ENCODE measurements at regions not wholly inside any gene's neighbourhood (a gene's known extent, or its start where the extent isn't known, plus 50 kb on each side); places are given as distances from the start of the nearest gene placed in this dataset.

DNA sequence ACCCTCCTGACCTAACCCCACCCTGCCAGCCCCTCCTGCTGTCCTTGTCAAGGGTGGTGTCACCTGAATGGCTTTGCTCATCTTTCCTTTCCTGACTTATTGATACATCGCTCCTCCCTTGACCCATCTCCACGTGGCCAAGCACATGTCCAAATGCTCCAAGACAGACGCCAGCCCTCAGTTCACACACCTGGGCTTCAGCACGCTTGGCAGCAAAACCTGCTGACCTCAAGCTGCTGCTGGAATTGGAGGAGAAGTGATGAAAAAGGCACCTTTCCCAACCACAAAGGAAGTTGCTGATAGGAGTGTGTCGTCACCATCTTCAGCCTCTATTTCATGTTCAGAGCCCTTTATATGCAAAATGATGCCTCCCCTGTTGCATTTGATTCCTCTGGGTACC lies 141.3 kb downstream of the TLE3 start:
- no peak for ATAC-seq (ENCODE audit: insufficient read depth, low read depth)
- Histone ChIP-seq H3K27me3 (ENCODE audit: insufficient read depth, low read length, poor library complexity) (no peaks in the 10 kb centered on the region), H3K9ac (ENCODE audit: low read depth, low read length) (no peak overlapping the region), H4K20me1 (ENCODE audit: insufficient read depth, low read length) (no peaks in the 10 kb centered on the region), H3K4me1 (ENCODE audit: insufficient read depth, low read length) (no peaks in the 10 kb centered on the region), H3K27ac (ENCODE audit: low read length) (no peak overlapping the region), H3K4me3 (ENCODE audit: low read depth in 1 of 2, low read length in 2 of 2) (no peak overlapping the region), H3K9me3 (ENCODE audit: insufficient read depth, low read length, severe bottlenecking) (no peaks in the 10 kb centered on the region), H3K36me3 (ENCODE audit: insufficient read depth, low read length) (no peaks in the 10 kb centered on the region), H3K79me2 (ENCODE audit: insufficient read depth, low read length) (no peaks in the 10 kb centered on the region), H3K4me2 (ENCODE audit: insufficient read depth, low read length) (no peak overlapping the region), H2AFZ (ENCODE audit: low read depth, low read length) (no peak overlapping the region)
- DNase-seq = no peak
- TF ChIP-seq, protein P1, sequence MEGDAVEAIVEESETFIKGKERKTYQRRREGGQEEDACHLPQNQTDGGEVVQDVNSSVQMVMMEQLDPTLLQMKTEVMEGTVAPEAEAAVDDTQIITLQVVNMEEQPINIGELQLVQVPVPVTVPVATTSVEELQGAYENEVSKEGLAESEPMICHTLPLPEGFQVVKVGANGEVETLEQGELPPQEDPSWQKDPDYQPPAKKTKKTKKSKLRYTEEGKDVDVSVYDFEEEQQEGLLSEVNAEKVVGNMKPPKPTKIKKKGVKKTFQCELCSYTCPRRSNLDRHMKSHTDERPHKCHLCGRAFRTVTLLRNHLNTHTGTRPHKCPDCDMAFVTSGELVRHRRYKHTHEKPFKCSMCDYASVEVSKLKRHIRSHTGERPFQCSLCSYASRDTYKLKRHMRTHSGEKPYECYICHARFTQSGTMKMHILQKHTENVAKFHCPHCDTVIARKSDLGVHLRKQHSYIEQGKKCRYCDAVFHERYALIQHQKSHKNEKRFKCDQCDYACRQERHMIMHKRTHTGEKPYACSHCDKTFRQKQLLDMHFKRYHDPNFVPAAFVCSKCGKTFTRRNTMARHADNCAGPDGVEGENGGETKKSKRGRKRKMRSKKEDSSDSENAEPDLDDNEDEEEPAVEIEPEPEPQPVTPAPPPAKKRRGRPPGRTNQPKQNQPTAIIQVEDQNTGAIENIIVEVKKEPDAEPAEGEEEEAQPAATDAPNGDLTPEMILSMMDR (IDR thresholded peaks at IDR 0.05; ENCODE audit: borderline replicate concordance, extremely low read depth, low read length, poor library complexity, severe bottlenecking) = no peak
- TF ChIP-seq EZH2 (IDR thresholded peaks at IDR 0.05; ENCODE audit: borderline replicate concordance, low read depth, low read length, severe bottlenecking) = no peak

DNA sequence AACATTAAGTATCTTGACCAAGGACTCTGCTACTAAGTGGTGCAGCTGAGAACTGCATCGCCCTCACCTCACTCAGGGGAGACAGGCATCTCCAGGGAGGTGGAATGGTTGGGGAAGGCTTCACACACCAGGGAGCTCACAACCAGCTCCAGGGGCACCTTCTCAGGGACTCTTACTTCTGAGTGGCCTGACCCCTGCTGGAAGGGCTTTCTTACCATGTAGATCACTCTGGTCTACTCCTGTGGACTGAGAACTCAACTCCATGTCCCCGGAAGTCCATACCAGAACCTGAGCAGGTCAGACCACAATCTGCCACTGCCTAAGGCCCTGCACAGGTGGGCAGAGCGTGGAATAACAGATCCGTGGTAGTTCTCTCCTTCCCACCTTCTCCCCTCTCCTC lies 140.5 kb downstream of the TLE3 start:
- no peak for DNase-seq
- ATAC-seq (ENCODE audit: insufficient read depth, low read depth) = no peak
- no peak overlapping the region for H3K4me2 ChIP-seq (ENCODE audit: insufficient read depth, low read length)
- no peak overlapping the region for H3K27ac ChIP-seq (ENCODE audit: low read length)
- no peaks in the 10 kb centered on the region for H4K20me1 ChIP-seq (ENCODE audit: insufficient read depth, low read length)
- H3K4me3 ChIP-seq (ENCODE audit: low read depth in 1 of 2, low read length in 2 of 2) = no peak overlapping the region
- no peak overlapping the region for H2AFZ ChIP-seq (ENCODE audit: low read depth, low read length)
- H3K79me2 ChIP-seq (ENCODE audit: insufficient read depth, low read length) = no peaks in the 10 kb centered on the region
- TF ChIP-seq, protein P1 (IDR thresholded peaks at IDR 0.05; ENCODE audit: borderline replicate concordance, extremely low read depth, low read length, poor library complexity, severe bottlenecking) = no peak
- no peaks in the 10 kb centered on the region for H3K36me3 ChIP-seq (ENCODE audit: insufficient read depth, low read length)
- no peak overlapping the region for H3K9ac ChIP-seq (ENCODE audit: low read depth, low read length)
- no peaks in the 10 kb centered on the region for H3K9me3 ChIP-seq (ENCODE audit: insufficient read depth, low read length, severe bottlenecking)
- H3K4me1 ChIP-seq (ENCODE audit: insufficient read depth, low read length) = no peaks in the 10 kb centered on the region
- H3K27me3 ChIP-seq (ENCODE audit: insufficient read depth, low read length, poor library complexity) = no peaks in the 10 kb centered on the region

DNA sequence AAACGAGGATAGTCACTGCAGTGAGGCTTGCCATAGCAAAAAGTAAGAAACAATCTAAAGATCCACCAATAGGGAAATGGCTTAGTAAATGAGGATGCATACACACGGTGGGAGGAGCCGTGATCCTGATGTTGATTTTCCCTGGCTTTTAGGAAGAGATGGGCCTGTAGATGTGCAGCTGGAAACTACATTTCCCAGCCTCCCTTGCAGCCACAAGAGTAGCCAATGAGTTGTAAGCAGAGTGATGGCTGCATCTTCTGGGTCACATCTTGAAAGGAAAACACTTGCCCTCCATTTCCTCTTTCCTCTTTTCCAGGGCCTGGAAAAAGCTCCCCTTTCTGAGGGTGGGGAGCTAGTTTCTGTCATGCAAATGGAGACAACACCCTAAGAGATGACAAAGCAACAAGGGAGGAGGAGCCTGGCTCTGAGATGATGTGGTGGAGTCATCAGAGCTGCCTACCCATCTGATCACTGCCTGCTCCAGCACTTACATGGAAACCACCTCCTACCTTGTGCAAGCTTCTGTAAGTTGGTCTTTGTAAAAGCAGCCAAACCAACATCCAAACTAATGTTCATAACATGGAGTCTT lies 139.1 kb downstream of the TLE3 start:
- H3K4me3 ChIP-seq (ENCODE audit: low read depth in 1 of 2, low read length in 2 of 2) = no peak overlapping the region
- no peaks in the 10 kb centered on the region for H3K27me3 ChIP-seq (ENCODE audit: insufficient read depth, low read length, poor library complexity)
- no peaks in the 10 kb centered on the region for H3K36me3 ChIP-seq (ENCODE audit: insufficient read depth, low read length)
- DNase-seq (no peak), ATAC-seq (ENCODE audit: insufficient read depth, low read depth) (no peak)
- H2AFZ ChIP-seq (ENCODE audit: low read depth, low read length) = no peak overlapping the region
- no peak overlapping the region for H3K9ac ChIP-seq (ENCODE audit: low read depth, low read length)
- H3K4me2 ChIP-seq (ENCODE audit: insufficient read depth, low read length) = no peak overlapping the region
- TF ChIP-seq, protein P1 (IDR thresholded peaks at IDR 0.05; ENCODE audit: borderline replicate concordance, extremely low read depth, low read length, poor library complexity, severe bottlenecking) = no peak
- no peak for TF ChIP-seq EZH2 (IDR thresholded peaks at IDR 0.05; ENCODE audit: borderline replicate concordance, low read depth, low read length, severe bottlenecking)
- H3K4me1 ChIP-seq (ENCODE audit: insufficient read depth, low read length) = no peaks in the 10 kb centered on the region
- H4K20me1 ChIP-seq (ENCODE audit: insufficient read depth, low read length) = no peaks in the 10 kb centered on the region
- H3K9me3 ChIP-seq (ENCODE audit: insufficient read depth, low read length, severe bottlenecking) = no peaks in the 10 kb centered on the region
- H3K79me2 ChIP-seq (ENCODE audit: insufficient read depth, low read length) = no peaks in the 10 kb centered on the region
- H3K27ac ChIP-seq (ENCODE audit: low read length) = no peak overlapping the region

DNA sequence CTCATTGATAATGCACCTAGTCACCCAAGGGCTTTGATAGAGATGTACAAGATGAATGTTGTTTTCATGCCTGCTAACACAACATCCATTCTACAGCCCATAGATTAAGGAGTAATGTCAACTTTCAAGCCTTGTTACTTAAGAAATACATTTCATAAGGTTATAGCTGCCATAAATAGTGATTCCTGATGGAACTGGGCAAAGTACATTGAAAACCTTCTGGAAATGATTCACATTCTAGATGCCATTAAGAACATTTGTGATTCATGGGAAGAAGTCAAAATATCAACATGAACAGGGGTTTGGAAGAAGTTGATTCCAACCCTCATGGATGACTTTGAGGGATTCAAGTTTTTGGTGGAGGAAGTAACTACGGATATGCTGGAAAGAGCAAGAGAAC lies 135.2 kb downstream of the TLE3 start:
- Histone ChIP-seq H3K79me2 (ENCODE audit: insufficient read depth, low read length) (no peaks in the 10 kb centered on the region), H3K4me1 (ENCODE audit: insufficient read depth, low read length) (no peaks in the 10 kb centered on the region), H4K20me1 (ENCODE audit: insufficient read depth, low read length) (no peaks in the 10 kb centered on the region), H3K36me3 (ENCODE audit: insufficient read depth, low read length) (no peaks in the 10 kb centered on the region), H3K27ac (ENCODE audit: low read length) (no peak overlapping the region), H2AFZ (ENCODE audit: low read depth, low read length) (no peak overlapping the region), H3K27me3 (ENCODE audit: insufficient read depth, low read length, poor library complexity) (no peaks in the 10 kb centered on the region), H3K4me3 (ENCODE audit: low read depth in 1 of 2, low read length in 2 of 2) (no peak overlapping the region), H3K4me2 (ENCODE audit: insufficient read depth, low read length) (no peak overlapping the region), H3K9ac (ENCODE audit: low read depth, low read length) (no peak overlapping the region), H3K9me3 (ENCODE audit: insufficient read depth, low read length, severe bottlenecking) (no peaks in the 10 kb centered on the region)
- TF ChIP-seq EZH2 (IDR thresholded peaks at IDR 0.05; ENCODE audit: borderline replicate concordance, low read depth, low read length, severe bottlenecking) = no peak
- TF ChIP-seq, protein P1 (IDR thresholded peaks at IDR 0.05; ENCODE audit: borderline replicate concordance, extremely low read depth, low read length, poor library complexity, severe bottlenecking) = no peak
- DNase-seq (no peak), ATAC-seq (ENCODE audit: insufficient read depth, low read depth) (no peak)
